Transverse colon (tissue), 3 donors: ENCODE measurements at regions not wholly inside any gene's neighbourhood (a gene's known extent, or its start where the extent isn't known, plus 50 kb on each side); places are given as distances from the start of the nearest gene placed in this dataset.

ENCODE experiments used
- EP300 ChIP-seq: sonication (generic); formaldehyde crosslinking; IDR thresholded peaks from one replicate; pipeline ENCODE4 v1.6.1; 2017; ENCODE audit warnings: antibody characterized with exemption, low read depth
- TF ChIP-seq, protein P1 (sequence below), 5 experiments: fragments of 200-600 bp in 3 of 5; fragments of 450-650 bp in 2 of 5; sonication (generic) in 3 of 5; IDR thresholded peaks; 1 replicate in 2 of 5; 2 replicates in 3 of 5; pipeline ENCODE4 v1.5.1; 2016 to 2017; ENCODE audit warnings: antibody characterized with exemption in 5 of 5, inconsistent platforms in 3 of 5, mild to moderate bottlenecking in 2 of 5, moderate library complexity in 1 of 5

- no peak for TF ChIP-seq EP300
- TF ChIP-seq, protein P1, sequence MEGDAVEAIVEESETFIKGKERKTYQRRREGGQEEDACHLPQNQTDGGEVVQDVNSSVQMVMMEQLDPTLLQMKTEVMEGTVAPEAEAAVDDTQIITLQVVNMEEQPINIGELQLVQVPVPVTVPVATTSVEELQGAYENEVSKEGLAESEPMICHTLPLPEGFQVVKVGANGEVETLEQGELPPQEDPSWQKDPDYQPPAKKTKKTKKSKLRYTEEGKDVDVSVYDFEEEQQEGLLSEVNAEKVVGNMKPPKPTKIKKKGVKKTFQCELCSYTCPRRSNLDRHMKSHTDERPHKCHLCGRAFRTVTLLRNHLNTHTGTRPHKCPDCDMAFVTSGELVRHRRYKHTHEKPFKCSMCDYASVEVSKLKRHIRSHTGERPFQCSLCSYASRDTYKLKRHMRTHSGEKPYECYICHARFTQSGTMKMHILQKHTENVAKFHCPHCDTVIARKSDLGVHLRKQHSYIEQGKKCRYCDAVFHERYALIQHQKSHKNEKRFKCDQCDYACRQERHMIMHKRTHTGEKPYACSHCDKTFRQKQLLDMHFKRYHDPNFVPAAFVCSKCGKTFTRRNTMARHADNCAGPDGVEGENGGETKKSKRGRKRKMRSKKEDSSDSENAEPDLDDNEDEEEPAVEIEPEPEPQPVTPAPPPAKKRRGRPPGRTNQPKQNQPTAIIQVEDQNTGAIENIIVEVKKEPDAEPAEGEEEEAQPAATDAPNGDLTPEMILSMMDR (IDR thresholded peaks at IDR 0.05): no peak
Measured at GRCh38 chr2:183919167-183919566, 679.2 kb upstream of the ZNF804A start.
